H1 (cell line): ENCODE measurements at regions not wholly inside any gene's neighbourhood (a gene's known extent, or its start where the extent isn't known, plus 50 kb on each side); places are given as distances from the start of the nearest gene placed in this dataset.

Experiments used
- CHD7 ChIP-seq: fragments of 300-600 bp; sonication (generic); IDR thresholded peaks from 2 replicates; pipeline ENCODE4 v1.7.1; 2012; ENCODE audit warnings: low read length, moderate library complexity, mild to moderate bottlenecking, inconsistent platforms; ENCODE audit not compliant: insufficient replicate concordance
- CTCF ChIP-seq, 3 experiments: IDR thresholded peaks; 1 replicate in 2 of 3; 2 replicates in 1 of 3; pipeline versions ENCODE4 v1.5.1 to v1.6.1; 2011; ENCODE audit warnings: low read length in 3 of 3, mild to moderate bottlenecking in 3 of 3, inconsistent platforms in 2 of 3, low read depth in 1 of 3, moderate library complexity in 1 of 3; ENCODE audit not compliant: insufficient read depth in 1 of 3; ENCODE audit errors: control extremely low read depth in 1 of 3
- PHF8 ChIP-seq: fragments of 200-600 bp; sonication (generic); conservative IDR thresholded peaks from 2 replicates; pipeline ENCODE4 v1.7.1; 2012; ENCODE audit warnings: low read depth, mild to moderate bottlenecking, inconsistent platforms, low read length, moderate library complexity
- POU5F1 ChIP-seq: IDR thresholded peaks from 2 replicates; pipeline ENCODE4 v1.6.1; 2011; ENCODE audit warnings: low read depth, mild to moderate bottlenecking, low read length, moderate library complexity
- RXRA ChIP-seq: IDR thresholded peaks from 2 replicates; pipeline ENCODE4 v1.6.1; 2011; ENCODE audit warnings: low read depth, mild to moderate bottlenecking, low read length, moderate library complexity; ENCODE audit not compliant: insufficient read depth
- TBP ChIP-seq: IDR thresholded peaks from 2 replicates; pipeline ENCODE4 v1.6.1; 2011; ENCODE audit warnings: low read depth, low read length, improper control_type of control experiment

- no peak for TF ChIP-seq CHD7
- TF ChIP-seq CTCF (IDR thresholded peaks at IDR 0.05; ENCODE audit: control extremely low read depth in 1 of 3, insufficient read depth in 1 of 3, low read depth in 1 of 3, low read length in 3 of 3), result no peak
- no peak for TF ChIP-seq TBP
- no peak for TF ChIP-seq PHF8
- TF ChIP-seq RXRA, result no peak
- no peak for TF ChIP-seq POU5F1
Observed at GRCh38 chr16:80007231-80007630, 406.7 kb upstream of the MAF start (continued).
